Liver (tissue), 7 donors: ENCODE measurements at regions not wholly inside any gene's neighbourhood (a gene's known extent, or its start where the extent isn't known, plus 50 kb on each side); places are given as distances from the start of the nearest gene placed in this dataset.

ENCODE experiments used
- DNase-seq: peaks from one replicate; pipeline ENCODE4 v3.0.0-alpha.2; 2017; ENCODE audit warnings: low spot score
- H3K27ac ChIP-seq, 2 donors: one replicate each; pipeline ENCODE4 v1.7.0; 2013; ENCODE audit warnings: inconsistent platforms in 2 of 2, low read length in 2 of 2, control low read depth in 1 of 2, low read depth in 1 of 2, mild to moderate bottlenecking in 1 of 2
- H3K27me3 ChIP-seq, 4 donors: one replicate each; pipeline versions ENCODE4 v1.6.1 to v1.7.0; 2013; ENCODE audit warnings: low read length in 3 of 4, inconsistent platforms in 1 of 4, mild to moderate bottlenecking in 1 of 4, moderate library complexity in 1 of 4; ENCODE audit not compliant: control insufficient read depth in 4 of 4, insufficient read depth in 4 of 4
- H3K36me3 ChIP-seq, 4 donors: one replicate each; pipeline versions ENCODE4 v1.6.1 to v1.7.0; 2013; ENCODE audit warnings: low read length in 3 of 4, mild to moderate bottlenecking in 3 of 4, low read depth in 1 of 4, moderate library complexity in 1 of 4; ENCODE audit not compliant: control insufficient read depth in 4 of 4, insufficient read depth in 3 of 4
- H3K4me1 ChIP-seq, 4 donors: one replicate each; pipeline versions ENCODE4 v1.6.1 to v1.7.0; 2013; ENCODE audit warnings: low read length in 3 of 4, mild to moderate bottlenecking in 3 of 4, moderate library complexity in 1 of 4; ENCODE audit not compliant: control insufficient read depth in 4 of 4, insufficient read depth in 4 of 4
- H3K4me3 ChIP-seq, 3 donors: one replicate each; pipeline versions ENCODE4 v1.6.1 to v1.7.0; 2013; ENCODE audit warnings: low read length in 3 of 3, control low read depth in 1 of 3, low read depth in 1 of 3, mild to moderate bottlenecking in 1 of 3
- H3K9ac ChIP-seq, 2 donors: one replicate each; pipeline ENCODE4 v1.7.0; 2013; ENCODE audit warnings: low read length in 2 of 2, mild to moderate bottlenecking in 2 of 2, moderate library complexity in 2 of 2, control low read depth in 1 of 2, low read depth in 1 of 2
- H3K9me3 ChIP-seq, 4 donors: one replicate each; pipeline versions ENCODE4 v1.6.1 to v1.7.0; 2013; ENCODE audit warnings: low read length in 3 of 4; ENCODE audit not compliant: control insufficient read depth in 4 of 4
- FOXA1 ChIP-seq: IDR thresholded peaks from 2 replicates; pipeline ENCODE4 v1.6.1; 2016; ENCODE audit warnings: antibody characterized with exemption
- GABPA ChIP-seq, 2 donors: IDR thresholded peaks in 1 of 2; conservative IDR thresholded peaks in 1 of 2; 2 replicates each; pipeline ENCODE4 v1.6.1; 2016; ENCODE audit warnings: antibody characterized with exemption in 2 of 2, mild to moderate bottlenecking in 1 of 2, moderate library complexity in 1 of 2
- HNF4A ChIP-seq, 2 donors: conservative IDR thresholded peaks; 2 replicates each; pipeline ENCODE4 v1.6.1; 2016; ENCODE audit warnings: antibody characterized with exemption in 2 of 2, mild to moderate bottlenecking in 2 of 2
- HNF4G ChIP-seq: IDR thresholded peaks from 2 replicates; pipeline ENCODE4 v1.6.1; 2016; ENCODE audit warnings: antibody characterized with exemption
- JUND ChIP-seq, 2 donors: IDR thresholded peaks; 2 replicates each; pipeline ENCODE4 v1.6.1; 2016; ENCODE audit warnings: antibody characterized with exemption in 2 of 2
- NR2F2 ChIP-seq: IDR thresholded peaks from 2 replicates; pipeline ENCODE4 v1.6.1; 2016; ENCODE audit warnings: antibody characterized with exemption
- RXRA ChIP-seq, 2 donors: IDR thresholded peaks; 2 replicates each; pipeline ENCODE4 v1.6.1; 2017 to 2018; ENCODE audit warnings: antibody characterized with exemption in 2 of 2, mild to moderate bottlenecking in 1 of 2
- SP1 ChIP-seq: IDR thresholded peaks from 2 replicates; pipeline ENCODE4 v1.6.1; 2018; ENCODE audit warnings: antibody characterized with exemption, mild to moderate bottlenecking
- TAF1 ChIP-seq: conservative IDR thresholded peaks from 2 replicates; pipeline ENCODE4 v1.6.1; 2016; ENCODE audit warnings: antibody characterized with exemption, mild to moderate bottlenecking
- YY1 ChIP-seq: IDR thresholded peaks from 2 replicates; pipeline ENCODE4 v1.6.1; 2016; ENCODE audit warnings: antibody characterized with exemption, mild to moderate bottlenecking
- WGBS: extraction: QIAGEN DNeasy Blood & Tissue Kit; methylation state at CpG from one replicate; pipeline ENCODE4 v1.1.7; 2013; 5-methylcytosine and 5-hydroxymethylcytosine counted together
- TF ChIP-seq, protein P1 (sequence below): IDR thresholded peaks from 2 replicates; pipeline ENCODE4 v1.6.1; 2016; ENCODE audit warnings: antibody characterized with exemption
- TF ChIP-seq, protein P2 (sequence below): IDR thresholded peaks from 2 replicates; pipeline ENCODE4 v1.6.1; 2016; ENCODE audit warnings: antibody characterized with exemption, mild to moderate bottlenecking
- TF ChIP-seq, protein P3 (sequence below): IDR thresholded peaks from 2 replicates; pipeline ENCODE4 v1.6.1; 2016; ENCODE audit warnings: antibody characterized with exemption
- donor health status: healthy.
- donor health status: healthy.
- donor health status: healthy.
- donor health status: healthy.

DNA sequence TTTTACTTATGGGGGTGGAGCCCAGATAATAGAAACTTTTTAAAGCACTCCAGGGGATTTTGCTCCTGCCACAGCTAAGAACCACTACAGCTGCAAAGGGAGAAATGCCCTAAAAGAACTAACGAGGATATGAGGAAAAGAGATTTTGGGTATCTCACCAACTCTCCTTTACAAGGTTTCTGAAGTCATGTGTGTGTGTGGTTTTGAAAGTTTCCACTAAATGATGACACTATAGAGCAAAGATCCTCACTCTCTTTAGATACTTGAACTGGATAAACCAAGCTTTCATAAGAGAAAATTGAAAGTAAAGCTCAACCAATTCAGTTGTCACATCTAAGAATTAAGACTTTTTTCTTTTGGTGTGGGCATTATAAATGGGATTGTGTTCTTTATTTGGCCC lies 455.3 kb upstream of the ALCAM start:
- Histone ChIP-seq H3K9ac (no peak overlapping the region), H3K36me3 (no peaks in the 10 kb centered on the region), H3K27me3 (no peaks in the 10 kb centered on the region), H3K4me1 (no peaks in the 10 kb centered on the region), H3K27ac (no peak overlapping the region), H3K4me3 (no peak overlapping the region), H3K9me3 (no peaks in the 10 kb centered on the region)
- 52% methylated on average over 1 of the region's 1 CpG for WGBS
- no peak for DNase-seq
- TF ChIP-seq RXRA (IDR thresholded peaks at IDR 0.05) = no peak
- TF ChIP-seq, protein P1, sequence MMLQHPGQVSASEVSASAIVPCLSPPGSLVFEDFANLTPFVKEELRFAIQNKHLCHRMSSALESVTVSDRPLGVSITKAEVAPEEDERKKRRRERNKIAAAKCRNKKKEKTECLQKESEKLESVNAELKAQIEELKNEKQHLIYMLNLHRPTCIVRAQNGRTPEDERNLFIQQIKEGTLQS = no peak
- no peak for TF ChIP-seq HNF4A (conservative IDR thresholded peaks at IDR 0.05)
- no peak for TF ChIP-seq SP1
- no peak for TF ChIP-seq HNF4G
- TF ChIP-seq TAF1 = no peak
- no peak for TF ChIP-seq GABPA (IDR thresholded peaks at IDR 0.05 in 1 of 2, conservative IDR thresholded peaks at IDR 0.05 in 1 of 2)
- TF ChIP-seq, protein P2, sequence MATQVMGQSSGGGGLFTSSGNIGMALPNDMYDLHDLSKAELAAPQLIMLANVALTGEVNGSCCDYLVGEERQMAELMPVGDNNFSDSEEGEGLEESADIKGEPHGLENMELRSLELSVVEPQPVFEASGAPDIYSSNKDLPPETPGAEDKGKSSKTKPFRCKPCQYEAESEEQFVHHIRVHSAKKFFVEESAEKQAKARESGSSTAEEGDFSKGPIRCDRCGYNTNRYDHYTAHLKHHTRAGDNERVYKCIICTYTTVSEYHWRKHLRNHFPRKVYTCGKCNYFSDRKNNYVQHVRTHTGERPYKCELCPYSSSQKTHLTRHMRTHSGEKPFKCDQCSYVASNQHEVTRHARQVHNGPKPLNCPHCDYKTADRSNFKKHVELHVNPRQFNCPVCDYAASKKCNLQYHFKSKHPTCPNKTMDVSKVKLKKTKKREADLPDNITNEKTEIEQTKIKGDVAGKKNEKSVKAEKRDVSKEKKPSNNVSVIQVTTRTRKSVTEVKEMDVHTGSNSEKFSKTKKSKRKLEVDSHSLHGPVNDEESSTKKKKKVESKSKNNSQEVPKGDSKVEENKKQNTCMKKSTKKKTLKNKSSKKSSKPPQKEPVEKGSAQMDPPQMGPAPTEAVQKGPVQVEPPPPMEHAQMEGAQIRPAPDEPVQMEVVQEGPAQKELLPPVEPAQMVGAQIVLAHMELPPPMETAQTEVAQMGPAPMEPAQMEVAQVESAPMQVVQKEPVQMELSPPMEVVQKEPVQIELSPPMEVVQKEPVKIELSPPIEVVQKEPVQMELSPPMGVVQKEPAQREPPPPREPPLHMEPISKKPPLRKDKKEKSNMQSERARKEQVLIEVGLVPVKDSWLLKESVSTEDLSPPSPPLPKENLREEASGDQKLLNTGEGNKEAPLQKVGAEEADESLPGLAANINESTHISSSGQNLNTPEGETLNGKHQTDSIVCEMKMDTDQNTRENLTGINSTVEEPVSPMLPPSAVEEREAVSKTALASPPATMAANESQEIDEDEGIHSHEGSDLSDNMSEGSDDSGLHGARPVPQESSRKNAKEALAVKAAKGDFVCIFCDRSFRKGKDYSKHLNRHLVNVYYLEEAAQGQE = no peak
- no peak for TF ChIP-seq NR2F2

DNA sequence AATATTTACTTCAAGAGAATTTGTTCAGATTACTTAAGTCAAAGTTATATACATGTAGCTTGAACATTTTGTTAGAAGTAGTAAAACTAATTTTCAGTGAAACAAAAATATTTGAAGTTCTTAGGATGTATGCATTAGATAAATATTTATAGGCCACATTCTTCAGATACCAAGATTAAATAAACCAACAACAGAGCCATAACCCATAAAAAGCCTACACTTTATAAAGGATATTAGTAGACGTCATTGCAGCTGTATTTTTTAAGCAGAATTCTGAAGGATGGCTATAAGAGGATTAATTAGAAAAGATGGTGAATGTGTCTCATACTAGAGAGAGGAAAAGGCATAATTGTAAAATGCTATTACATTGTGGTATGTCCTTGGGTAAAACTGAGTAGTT lies 449.7 kb upstream of the ALCAM start:
- Histone ChIP-seq H3K9ac (no peak overlapping the region), H3K4me1 (no peaks in the 10 kb centered on the region), H3K27ac (no peak overlapping the region), H3K27me3 (no peaks in the 10 kb centered on the region), H3K4me3 (no peak overlapping the region), H3K9me3 (peaks cover 0 to 2% (median 0%) of the 10 kb centered on the region in 4 donors), H3K36me3 (no peaks in the 10 kb centered on the region)
- no peak for DNase-seq
- no peak for TF ChIP-seq JUND (IDR thresholded peaks at IDR 0.05)
- no peak for TF ChIP-seq RXRA (IDR thresholded peaks at IDR 0.05)
- TF ChIP-seq FOXA1 = no peak
- TF ChIP-seq, protein P3, sequence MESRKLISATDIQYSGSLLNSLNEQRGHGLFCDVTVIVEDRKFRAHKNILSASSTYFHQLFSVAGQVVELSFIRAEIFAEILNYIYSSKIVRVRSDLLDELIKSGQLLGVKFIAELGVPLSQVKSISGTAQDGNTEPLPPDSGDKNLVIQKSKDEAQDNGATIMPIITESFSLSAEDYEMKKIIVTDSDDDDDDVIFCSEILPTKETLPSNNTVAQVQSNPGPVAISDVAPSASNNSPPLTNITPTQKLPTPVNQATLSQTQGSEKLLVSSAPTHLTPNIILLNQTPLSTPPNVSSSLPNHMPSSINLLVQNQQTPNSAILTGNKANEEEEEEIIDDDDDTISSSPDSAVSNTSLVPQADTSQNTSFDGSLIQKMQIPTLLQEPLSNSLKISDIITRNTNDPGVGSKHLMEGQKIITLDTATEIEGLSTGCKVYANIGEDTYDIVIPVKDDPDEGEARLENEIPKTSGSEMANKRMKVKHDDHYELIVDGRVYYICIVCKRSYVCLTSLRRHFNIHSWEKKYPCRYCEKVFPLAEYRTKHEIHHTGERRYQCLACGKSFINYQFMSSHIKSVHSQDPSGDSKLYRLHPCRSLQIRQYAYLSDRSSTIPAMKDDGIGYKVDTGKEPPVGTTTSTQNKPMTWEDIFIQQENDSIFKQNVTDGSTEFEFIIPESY = no peak
- TF ChIP-seq, protein P2 = no peak
- TF ChIP-seq YY1 = no peak
- WGBS = 47% methylated on average over 1 of the region's 1 CpG
